Stimulated activated naive CD8-positive, alpha-beta T cell treated with anti-CD3 and anti-CD28 coated beads, Interleukin-15, Interleukin-2, amounts not matched to agents 100 U/mL and 50 U/mL, for 24 hours (primary cell): ENCODE measurements at regions not wholly inside any gene's neighbourhood (a gene's known extent, or its start where the extent isn't known, plus 50 kb on each side); places are given as distances from the start of the nearest gene placed in this dataset.

Source experiments
- ATAC-seq: fragments of 150-1000 bp; cut with Tn5 transposase; one replicate; pipeline ENCODE4 v1.10.0; 2021
- DNase-seq: peaks from one replicate; pipeline ENCODE4 v3.0.0; 2021

GRCh38 chr2:239616729-239617128 is 215.9 kb upstream of the HDAC4 start:
- DNase-seq (no peak), ATAC-seq (no peak)

GRCh38 chr2:239612133-239612532 is 211.3 kb upstream of the HDAC4 start:
- DNase-seq = no peak

GRCh38 chr2:239611222-239611795 is 210.5 kb upstream of the HDAC4 start:
- DNase-seq (no peak), ATAC-seq (no peak)

More at GRCh38 chr2:239612133-239612532, 211.3 kb upstream of the HDAC4 start:
- no peak for ATAC-seq

GRCh38 chr2:239610457-239611221 is 209.8 kb upstream of the HDAC4 start:
- ATAC-seq = no peak
- no peak for DNase-seq

- no peak for ATAC-seq
- no peak for DNase-seq
Measured at GRCh38 chr2:239609607-239610310, 208.9 kb upstream of the HDAC4 start.

GRCh38 chr2:239609162-239609561 is 208.3 kb upstream of the HDAC4 start:
- ATAC-seq = no peak
- DNase-seq = no peak

GRCh38 chr2:239608723-239609122 is 207.9 kb upstream of the HDAC4 start:
- DNase-seq = no peak

GRCh38 chr2:239608260-239608659 is 207.4 kb upstream of the HDAC4 start:
- no peak for DNase-seq
- no peak for ATAC-seq

More at GRCh38 chr2:239608723-239609122, 207.9 kb upstream of the HDAC4 start:
- no peak for ATAC-seq

GRCh38 chr2:239607517-239608191 is 206.8 kb upstream of the HDAC4 start:
- ATAC-seq (no peak), DNase-seq (no peak)

GRCh38 chr2:239606741-239607516 is 206.1 kb upstream of the HDAC4 start:
- no peak for ATAC-seq
- no peak for DNase-seq

GRCh38 chr2:239605976-239606375 is 205.2 kb upstream of the HDAC4 start:
- ATAC-seq (no peak), DNase-seq (no peak)

- DNase-seq (no peak), ATAC-seq (no peak)
Measured at GRCh38 chr2:239605409-239605808, 204.6 kb upstream of the HDAC4 start.

GRCh38 chr2:239604861-239605260 is 204.0 kb upstream of the HDAC4 start:
- ATAC-seq = no peak
- DNase-seq = no peak

GRCh38 chr2:239603411-239604356 is 202.9 kb upstream of the HDAC4 start:
- ATAC-seq (no peak), DNase-seq (no peak)

- DNase-seq (no peak), ATAC-seq (peak; percentile 21)
Measured at GRCh38 chr2:239602290-239603282, 201.8 kb upstream of the HDAC4 start.

GRCh38 chr2:239601880-239602279 is 201.1 kb upstream of the HDAC4 start:
- ATAC-seq (no peak), DNase-seq (no peak)

GRCh38 chr2:239601201-239601851 is 200.5 kb upstream of the HDAC4 start:
- DNase-seq = no peak
- no peak for ATAC-seq

- ATAC-seq (no peak), DNase-seq (no peak)
Measured at GRCh38 chr2:239600650-239601049, 199.8 kb upstream of the HDAC4 start.
